ENCODE measurements at regions not wholly inside any gene's neighbourhood (a gene's known extent, or its start where the extent isn't known, plus 50 kb on each side); places are given as distances from the start of the nearest gene placed in this dataset.
"Not testable (repeated sequence)": the region's sequence is repeated elsewhere in the genome, so short reads cannot be mapped to it uniquely, and the experiment has no call there.

DNA sequence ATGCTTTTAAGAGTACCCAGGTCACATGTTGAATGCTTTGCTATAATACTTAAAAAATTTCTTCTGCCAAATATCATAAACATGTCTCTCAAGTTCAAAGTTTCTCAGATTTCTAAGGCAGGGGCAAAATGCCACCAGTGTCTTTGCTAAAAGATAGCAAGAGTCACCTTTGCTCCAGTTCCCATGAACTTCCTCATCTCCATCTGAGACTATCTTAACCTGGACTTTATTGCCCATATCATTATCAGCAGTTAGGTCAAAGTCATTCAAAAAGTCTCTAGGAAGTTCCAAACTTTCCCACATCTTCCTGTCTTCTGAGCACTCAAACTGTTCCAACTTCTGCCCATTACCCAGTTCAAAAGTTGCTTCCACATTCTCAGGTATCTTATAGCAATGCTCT is 307.6 kb upstream of the TNC start:
- Mint-ChIP-seq H3K27ac (no peak overlapping the region), H3K4me3 (no peak overlapping the region), H3K27me3 (no peaks in the 10 kb centered on the region), H3K9me3 (peaks cover 0 to 9% of the 10 kb centered on the region in 2 donors), H3K36me3 (ENCODE audit: insufficient read depth) (no peaks in the 10 kb centered on the region), H3K4me1 (ENCODE audit: low read depth in 2 of 2) (no peaks in the 10 kb centered on the region)
- ATAC-seq (replicated peaks) (no peak), DNase-seq (no peak)

GRCh38 chr9:115437418-115437817 is 319.5 kb upstream of the TNC start:
- no peak for ATAC-seq (replicated peaks)
- H3K27ac Mint-ChIP-seq = no peak overlapping the region
- no peaks in the 10 kb centered on the region for H3K4me1 Mint-ChIP-seq (ENCODE audit: low read depth in 2 of 2)
- no peak for DNase-seq
- peaks cover 0 to 1% of the 10 kb centered on the region in 2 donors for H3K9me3 Mint-ChIP-seq
- H3K36me3 Mint-ChIP-seq (ENCODE audit: insufficient read depth) = no peaks in the 10 kb centered on the region
- H3K4me3 Mint-ChIP-seq = no peak overlapping the region
- H3K27me3 Mint-ChIP-seq = peaks cover 7% of the 10 kb centered on the region in 2 donors

DNA sequence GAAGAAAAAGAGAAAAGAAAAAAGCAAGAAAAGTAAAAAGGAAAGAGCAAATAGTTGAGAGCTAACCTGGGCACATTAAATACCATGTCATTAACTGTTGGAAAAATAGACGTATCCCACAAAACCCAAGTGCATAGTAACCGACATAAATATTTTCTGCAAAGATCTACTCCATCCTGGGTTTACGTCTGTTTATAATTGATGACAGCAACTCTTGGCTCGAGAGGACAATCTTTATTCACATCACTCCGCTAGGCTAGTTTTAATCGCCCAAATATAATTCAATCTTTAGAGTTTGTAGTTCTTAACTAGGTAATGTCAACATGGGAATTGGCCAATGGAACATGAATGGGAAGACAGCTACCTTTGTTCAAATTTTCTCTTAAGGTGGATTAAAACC is 321.7 kb upstream of the TNC start:
- Mint-ChIP-seq H3K4me1 (ENCODE audit: low read depth in 2 of 2) (no peaks in the 10 kb centered on the region), H3K9me3 (peaks cover 0 to 1% of the 10 kb centered on the region in 2 donors), H3K27ac (no peak overlapping the region), H3K4me3 (no peak overlapping the region), H3K27me3 (peaks cover 7 to 18% of the 10 kb centered on the region in 2 donors), H3K36me3 (ENCODE audit: insufficient read depth) (no peaks in the 10 kb centered on the region)
- ATAC-seq (replicated peaks) = no peak
- DNase-seq = no peak

DNA sequence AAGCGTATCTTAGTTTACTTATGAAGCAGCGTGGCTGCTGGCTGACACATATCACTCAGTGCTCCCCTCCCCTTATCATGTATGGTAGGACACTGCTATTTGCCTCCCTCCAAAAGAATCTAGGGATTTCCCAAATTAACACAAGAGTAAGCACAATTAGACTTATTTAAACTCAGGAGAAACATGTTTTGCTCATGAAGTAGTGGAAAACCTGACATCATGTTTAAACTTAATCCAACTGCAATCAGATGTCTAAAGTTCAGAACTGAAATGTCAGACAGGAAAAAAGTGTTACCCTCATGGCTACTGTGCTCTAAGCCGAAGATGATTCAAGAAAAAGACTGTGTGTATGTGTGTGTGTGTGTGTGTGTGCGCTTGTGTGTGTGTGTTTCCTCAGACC is 324.1 kb upstream of the TNC start:
- Mint-ChIP-seq H3K4me3 (no peak overlapping the region), H3K36me3 (ENCODE audit: insufficient read depth) (no peaks in the 10 kb centered on the region), H3K27ac (no peak overlapping the region)

DNA sequence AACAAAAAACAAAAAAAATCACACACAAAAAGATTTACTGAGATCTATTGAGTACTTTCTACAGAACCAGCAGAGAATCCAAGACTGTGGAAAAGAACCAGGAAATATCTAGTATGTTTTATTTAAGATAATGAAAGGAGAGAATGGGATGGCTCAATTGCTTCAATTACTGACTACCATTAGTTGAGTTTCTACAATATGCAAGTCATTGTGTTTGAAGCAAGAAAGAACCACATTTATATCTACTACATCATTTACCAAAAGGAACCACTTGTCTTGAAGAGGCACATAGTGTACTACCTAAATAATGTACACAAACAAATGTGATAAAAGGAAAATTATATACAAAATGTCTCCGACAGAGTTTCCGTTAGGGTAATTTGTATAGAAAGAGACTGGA is 325.9 kb upstream of the TNC start:
- no peaks in the 10 kb centered on the region for H3K36me3 Mint-ChIP-seq (ENCODE audit: insufficient read depth)
- H3K4me1 Mint-ChIP-seq (ENCODE audit: low read depth in 2 of 2) = no peaks in the 10 kb centered on the region
- no peak overlapping the region for H3K27ac Mint-ChIP-seq
- ATAC-seq (replicated peaks) (no peak), DNase-seq (no peak)
- H3K27me3 Mint-ChIP-seq = peaks cover 7 to 14% of the 10 kb centered on the region in 2 donors
- no peaks in the 10 kb centered on the region for H3K9me3 Mint-ChIP-seq
- no peak overlapping the region for H3K4me3 Mint-ChIP-seq

More for the DNA sequence above, 324.1 kb upstream of the TNC start:
- DNase-seq (no peak), ATAC-seq (replicated peaks) (no peak)
- no peaks in the 10 kb centered on the region for H3K9me3 Mint-ChIP-seq
- H3K27me3 Mint-ChIP-seq = peaks cover 7 to 18% of the 10 kb centered on the region in 2 donors
- H3K4me1 Mint-ChIP-seq (ENCODE audit: low read depth in 2 of 2) = no peaks in the 10 kb centered on the region

- no peak overlapping the region for H3K27ac Mint-ChIP-seq
- H3K9me3 Mint-ChIP-seq = no peaks in the 10 kb centered on the region
- no peak overlapping the region for H3K4me3 Mint-ChIP-seq
- DNase-seq (no peak), ATAC-seq (replicated peaks) (no peak)
- H3K4me1 Mint-ChIP-seq (ENCODE audit: low read depth in 2 of 2) = no peaks in the 10 kb centered on the region
- H3K27me3 Mint-ChIP-seq = peaks cover 0 to 12% of the 10 kb centered on the region in 2 donors
- no peaks in the 10 kb centered on the region for H3K36me3 Mint-ChIP-seq (ENCODE audit: insufficient read depth)
These were observed 327.0 kb upstream of the TNC start for GRCh38 chr9:115444959-115445358.

- Mint-ChIP-seq H3K4me3 (no peak overlapping the region), H3K36me3 (ENCODE audit: insufficient read depth) (no peaks in the 10 kb centered on the region), H3K9me3 (no peaks in the 10 kb centered on the region), H3K27ac (no peak overlapping the region), H3K4me1 (ENCODE audit: low read depth in 2 of 2) (no peaks in the 10 kb centered on the region), H3K27me3 (peaks cover 0 to 12% of the 10 kb centered on the region in 2 donors)
- no peak for ATAC-seq (replicated peaks)
- DNase-seq = no peak
These were observed 327.7 kb upstream of the TNC start for GRCh38 chr9:115445655-115446054.

- no peaks in the 10 kb centered on the region for H3K4me1 Mint-ChIP-seq (ENCODE audit: low read depth in 2 of 2)
- peaks cover 8 to 24% of the 10 kb centered on the region in 2 donors for H3K27me3 Mint-ChIP-seq
- ATAC-seq (replicated peaks) (no peak), DNase-seq (no peak)
- H3K9me3 Mint-ChIP-seq = no peaks in the 10 kb centered on the region
- H3K27ac Mint-ChIP-seq = no peak overlapping the region
- no peaks in the 10 kb centered on the region for H3K36me3 Mint-ChIP-seq (ENCODE audit: insufficient read depth)
- H3K4me3 Mint-ChIP-seq = no peak overlapping the region
These were observed 338.6 kb upstream of the TNC start for GRCh38 chr9:115456515-115456914.

DNA sequence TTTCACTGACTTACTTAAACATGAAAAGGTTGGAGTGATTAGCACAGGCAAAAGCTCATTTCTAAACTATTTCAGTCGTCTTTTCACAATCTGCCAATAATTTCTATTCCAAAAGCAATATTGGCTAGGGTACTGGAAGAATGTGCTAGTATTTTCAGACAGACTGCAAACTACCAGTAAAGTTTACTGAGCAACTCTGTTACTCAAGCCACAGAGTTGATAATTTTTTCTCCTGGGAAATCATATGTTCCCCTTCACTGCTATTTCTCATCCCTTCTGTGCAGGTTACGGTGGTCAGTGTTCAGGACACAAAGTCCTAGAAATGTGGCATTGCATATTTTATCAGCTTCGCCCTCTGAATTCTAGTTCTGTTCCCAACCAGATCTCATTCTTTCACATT is 343.3 kb upstream of the TNC start:
- Mint-ChIP-seq H3K9me3 (no peaks in the 10 kb centered on the region), H3K4me3 (no peak overlapping the region), H3K27ac (no peak overlapping the region), H3K27me3 (peaks cover 12 to 15% of the 10 kb centered on the region in 2 donors), H3K4me1 (ENCODE audit: low read depth in 2 of 2) (no peaks in the 10 kb centered on the region), H3K36me3 (ENCODE audit: insufficient read depth) (no peaks in the 10 kb centered on the region)
- ATAC-seq (replicated peaks) (no peak), DNase-seq (no peak)

DNA sequence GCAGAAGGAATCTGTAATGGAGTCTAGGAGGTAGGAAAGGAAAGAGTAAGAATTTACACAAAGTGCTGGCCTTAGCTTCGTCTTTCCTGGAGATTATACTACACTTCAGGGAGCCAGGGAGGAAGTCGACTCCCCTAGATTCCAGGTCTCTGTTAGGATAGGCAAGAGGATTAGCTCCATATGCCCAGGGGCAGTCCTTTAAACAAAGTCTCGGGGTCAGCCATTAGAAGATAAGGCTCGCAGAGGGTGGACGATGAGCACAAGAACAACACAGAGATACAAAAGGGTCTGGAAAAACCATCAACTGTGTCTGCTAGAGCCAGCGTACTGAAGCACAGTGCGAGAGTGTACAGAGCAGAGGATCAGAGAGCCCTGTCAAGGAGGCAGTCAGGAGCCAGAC is 344.7 kb upstream of the TNC start:
- no peak overlapping the region for H3K27ac Mint-ChIP-seq
- ATAC-seq (replicated peaks) (no peak), DNase-seq (no peak)
- H3K4me1 Mint-ChIP-seq (ENCODE audit: low read depth in 2 of 2) = no peaks in the 10 kb centered on the region
- H3K27me3 Mint-ChIP-seq = peaks cover 12 to 15% of the 10 kb centered on the region in 2 donors
- H3K4me3 Mint-ChIP-seq = no peak overlapping the region
- no peaks in the 10 kb centered on the region for H3K9me3 Mint-ChIP-seq
- H3K36me3 Mint-ChIP-seq (ENCODE audit: insufficient read depth) = no peaks in the 10 kb centered on the region

GRCh38 chr9:115466756-115467155 is 348.8 kb upstream of the TNC start:
- no peak for ATAC-seq (replicated peaks)
- H3K4me1 Mint-ChIP-seq (ENCODE audit: low read depth in 2 of 2) = no peaks in the 10 kb centered on the region
- no peak for DNase-seq
- no peak overlapping the region for H3K4me3 Mint-ChIP-seq
- H3K27me3 Mint-ChIP-seq = peaks cover 0 to 7% of the 10 kb centered on the region in 2 donors
- H3K27ac Mint-ChIP-seq = no peak overlapping the region
- H3K36me3 Mint-ChIP-seq (ENCODE audit: insufficient read depth) = no peaks in the 10 kb centered on the region
- no peaks in the 10 kb centered on the region for H3K9me3 Mint-ChIP-seq

- ATAC-seq (replicated peaks) = no peak
- Mint-ChIP-seq H3K9me3 (no peaks in the 10 kb centered on the region), H3K36me3 (ENCODE audit: insufficient read depth) (no peaks in the 10 kb centered on the region), H3K4me3 (no peak overlapping the region), H3K4me1 (ENCODE audit: low read depth in 2 of 2) (no peaks in the 10 kb centered on the region), H3K27ac (no peak overlapping the region), H3K27me3 (peaks cover 8 to 12% of the 10 kb centered on the region in 2 donors)
- DNase-seq = no peak
These were observed 351.9 kb upstream of the TNC start for GRCh38 chr9:115469841-115470240.

DNA sequence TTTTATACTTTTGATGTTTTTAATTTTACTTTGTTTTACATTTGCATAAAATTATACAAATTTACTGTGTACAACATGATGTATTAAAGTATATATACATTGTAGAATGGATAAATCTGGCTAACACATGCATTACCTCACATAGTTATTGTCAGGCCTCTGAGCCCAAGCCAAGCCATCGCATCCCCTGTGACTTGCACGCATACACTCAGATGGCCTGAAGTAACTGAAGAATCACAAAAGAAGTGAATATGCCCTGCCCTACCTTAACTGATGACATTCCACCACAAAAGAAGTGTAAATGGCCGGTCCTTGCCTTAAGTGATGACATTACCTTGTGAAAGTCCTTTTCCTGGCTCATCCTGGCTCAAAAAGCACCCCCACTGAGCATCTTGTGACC is 355.1 kb upstream of the TNC start:
- not testable (repeated sequence) for H3K36me3 Mint-ChIP-seq (ENCODE audit: insufficient read depth); DNase-seq; H3K9me3 Mint-ChIP-seq; H3K4me1 Mint-ChIP-seq (ENCODE audit: low read depth in 2 of 2); H3K4me3 Mint-ChIP-seq; H3K27ac Mint-ChIP-seq; ATAC-seq (replicated peaks)
- H3K27me3 Mint-ChIP-seq = peaks cover 18 to 22% of the 10 kb centered on the region in 2 donors

DNA sequence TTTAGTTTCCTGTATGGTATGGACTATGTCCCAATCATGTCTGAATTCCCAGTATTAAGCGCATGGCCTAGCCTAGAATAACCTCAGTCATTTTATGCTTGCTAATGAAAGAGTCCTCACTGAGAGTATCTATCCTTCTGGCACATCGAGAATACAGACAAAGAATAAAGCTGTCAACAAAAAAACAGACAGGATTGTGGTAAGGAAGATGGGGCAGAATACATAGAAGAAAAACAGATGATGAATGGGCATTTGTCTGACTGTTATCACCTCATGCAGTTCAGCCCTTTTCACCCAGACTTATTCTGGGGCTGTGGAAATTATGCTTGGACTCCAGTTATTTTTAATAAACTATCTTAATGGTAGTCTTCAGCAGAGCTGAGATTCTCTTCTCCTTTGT is 363.8 kb upstream of the TNC start:
- Mint-ChIP-seq H3K27ac (no peak overlapping the region), H3K9me3 (no peaks in the 10 kb centered on the region), H3K36me3 (ENCODE audit: insufficient read depth) (no peaks in the 10 kb centered on the region), H3K4me1 (ENCODE audit: low read depth in 2 of 2) (no peaks in the 10 kb centered on the region), H3K27me3 (peaks cover 5 to 31% of the 10 kb centered on the region in 2 donors), H3K4me3 (no peak overlapping the region)
- ATAC-seq (replicated peaks) (no peak), DNase-seq (no peak)

DNA sequence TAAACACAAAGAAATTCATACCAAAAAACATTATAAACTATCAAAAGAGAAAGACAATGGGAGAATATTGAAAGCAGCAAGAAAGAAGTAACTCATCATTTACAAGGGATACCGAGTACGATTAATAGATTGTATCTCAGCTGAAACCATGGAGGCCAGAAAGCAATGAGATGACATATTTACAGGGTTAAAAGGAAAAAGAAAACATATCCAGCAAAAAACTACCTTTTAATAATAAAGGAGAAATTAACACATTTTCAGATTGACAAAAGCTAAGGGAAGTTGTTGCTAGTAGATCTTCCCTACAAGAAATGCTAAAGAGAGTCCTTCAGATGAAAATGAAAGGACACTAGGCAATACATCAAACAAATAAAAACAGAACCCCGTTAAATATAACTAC is 364.8 kb upstream of the TNC start:
- H3K27me3 Mint-ChIP-seq = peaks cover 0 to 28% of the 10 kb centered on the region in 2 donors
- ATAC-seq (replicated peaks) = no peak
- no peaks in the 10 kb centered on the region for H3K36me3 Mint-ChIP-seq (ENCODE audit: insufficient read depth)
- DNase-seq = no peak
- no peaks in the 10 kb centered on the region for H3K4me1 Mint-ChIP-seq (ENCODE audit: low read depth in 2 of 2)
- no peaks in the 10 kb centered on the region for H3K9me3 Mint-ChIP-seq
- H3K27ac Mint-ChIP-seq = no peak overlapping the region
- no peak overlapping the region for H3K4me3 Mint-ChIP-seq

All from effector memory CD8-positive, alpha-beta T cell (primary cell).